HG02759 (cell line): ENCODE measurements at regions not wholly inside any gene's neighbourhood (a gene's known extent, or its start where the extent isn't known, plus 50 kb on each side); places are given as distances from the start of the nearest gene placed in this dataset.

Experiments
- ATAC-seq: cut with Tn5 transposase; IDR thresholded peaks from one replicate; pipeline ENCODE4 v1.9.1; 2021; ENCODE audit warnings: mild to moderate bottlenecking, moderate library complexity; ENCODE audit not compliant: unreplicated experiment

DNA sequence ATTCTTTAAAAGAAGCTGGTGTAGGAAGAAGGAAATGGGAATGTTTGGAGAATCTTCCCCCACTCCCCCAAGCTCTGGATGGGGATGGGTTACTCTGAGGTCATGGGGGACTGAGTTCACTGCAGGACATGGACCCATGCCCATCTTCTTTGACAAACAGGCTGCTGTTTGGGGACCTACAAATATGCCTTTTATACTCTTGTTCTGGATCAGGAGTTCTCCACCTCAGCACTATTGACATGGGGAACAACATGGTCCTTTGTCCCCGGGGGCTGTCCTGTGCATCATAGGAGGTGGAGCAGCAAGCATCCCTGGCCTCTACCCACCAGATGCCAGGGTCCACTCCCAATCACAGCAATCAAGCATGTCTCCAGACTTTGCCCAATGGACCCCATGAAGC lies 365.8 kb upstream of the C1orf174 start:
- no peak for ATAC-seq

DNA sequence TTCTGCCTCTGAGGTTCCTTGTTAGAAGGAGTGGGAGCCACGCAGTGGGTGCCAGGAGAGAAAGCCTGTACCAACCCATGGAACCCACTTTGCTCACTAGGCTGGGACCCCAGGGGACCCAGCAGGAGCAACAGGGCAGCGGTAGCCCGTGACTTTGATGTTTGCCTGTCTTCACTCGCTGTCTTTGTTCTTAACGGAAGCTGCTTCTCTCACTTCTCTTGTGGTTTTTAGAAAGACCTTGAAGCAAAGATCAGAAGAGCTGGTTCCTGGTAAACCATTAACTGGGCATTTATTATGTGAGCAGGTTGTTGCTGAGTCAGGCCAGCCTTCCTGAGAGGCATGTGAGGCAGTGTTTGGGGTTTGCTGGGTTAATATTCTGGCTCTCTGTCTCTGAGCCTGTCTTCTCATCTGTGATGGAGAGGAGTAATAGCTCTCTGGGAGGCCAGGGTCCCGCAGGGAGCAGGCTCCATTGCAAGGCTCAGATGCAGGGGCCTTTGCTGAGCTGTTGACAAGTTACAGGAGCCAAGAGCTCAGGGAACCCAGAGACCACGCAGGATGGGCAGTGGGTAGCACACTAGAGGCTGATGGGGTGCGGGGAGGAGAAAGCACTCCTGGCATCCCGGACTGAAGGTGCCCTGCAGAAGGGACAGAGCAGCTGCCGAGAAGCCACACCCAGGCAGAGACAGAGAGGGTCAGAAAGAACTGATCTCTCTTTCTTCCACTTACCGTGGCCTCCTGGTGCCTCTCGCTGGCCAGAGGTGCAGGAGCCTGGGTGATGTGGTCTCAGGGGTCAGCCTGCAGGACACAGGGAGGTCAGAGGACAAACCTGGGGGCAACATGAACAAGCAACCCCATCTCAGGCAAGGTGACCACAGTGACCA lies 367.5 kb upstream of the C1orf174 start:
- peak; percentile 93 for ATAC-seq

GRCh38 chr1:4268262-4268888 lies 368.3 kb upstream of the C1orf174 start:
- no peak for ATAC-seq

DNA sequence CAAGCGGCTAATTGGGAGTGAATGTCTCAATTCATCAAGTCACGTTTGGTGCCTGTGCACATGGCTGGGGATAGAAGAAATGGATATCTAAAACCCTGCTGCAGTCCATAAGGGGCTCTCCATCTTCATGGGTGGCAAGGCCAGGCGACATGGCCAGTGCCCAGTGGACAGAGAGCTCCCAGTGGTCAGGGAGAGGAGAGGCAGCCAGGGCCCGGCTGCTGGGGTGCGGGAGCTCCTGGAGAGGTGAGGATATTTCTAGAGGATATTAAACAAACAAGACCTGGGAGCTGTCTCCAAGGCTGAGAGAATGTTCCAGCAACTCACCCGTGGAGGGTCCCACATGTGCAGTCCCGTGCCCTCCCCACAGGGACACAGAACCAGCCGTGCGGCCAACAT lies 368.8 kb upstream of the C1orf174 start:
- ATAC-seq: no peak

- no peak for ATAC-seq
Measured at GRCh38 chr1:4269330-4269729, 369.3 kb upstream of the C1orf174 start.

GRCh38 chr1:4269952-4270570 lies 370.0 kb upstream of the C1orf174 start:
- ATAC-seq: no peak

GRCh38 chr1:4270651-4271337 lies 370.7 kb upstream of the C1orf174 start:
- no peak for ATAC-seq

DNA sequence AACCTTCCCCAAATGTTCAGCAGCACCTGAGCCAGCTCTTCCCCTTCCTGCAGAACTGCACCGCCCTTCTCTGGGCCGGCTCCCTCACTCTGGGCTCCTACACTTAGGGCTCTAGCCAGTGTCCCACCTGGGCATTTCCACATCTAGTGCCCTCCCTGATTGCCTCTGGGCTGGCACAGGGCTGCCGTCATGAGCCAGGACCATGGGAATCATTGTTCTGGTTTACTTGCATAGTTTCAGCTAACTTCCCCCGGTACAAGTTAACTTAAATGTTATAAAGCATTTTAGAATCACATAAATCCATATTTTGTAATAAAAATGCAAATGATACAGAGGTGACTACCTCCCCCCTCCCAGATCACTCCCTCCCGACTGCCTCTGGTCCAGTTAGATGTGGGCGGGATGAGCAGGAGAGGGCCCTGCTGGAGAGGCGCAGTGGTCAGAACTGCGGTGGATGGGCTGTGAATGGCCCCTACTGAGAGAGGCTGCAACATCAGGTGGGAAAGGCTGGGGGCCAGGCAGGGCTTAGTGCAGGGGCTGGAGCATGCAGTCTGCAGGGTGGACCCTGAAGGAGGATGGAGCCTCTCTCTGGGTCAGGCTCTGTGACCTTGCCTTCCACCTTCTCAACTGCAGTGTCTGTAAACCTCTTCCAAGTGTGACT lies 371.4 kb upstream of the C1orf174 start:
- no peak for ATAC-seq

GRCh38 chr1:4272568-4272967 lies 372.5 kb upstream of the C1orf174 start:
- ATAC-seq: no peak

GRCh38 chr1:4273243-4273642 lies 373.2 kb upstream of the C1orf174 start:
- ATAC-seq: no peak

GRCh38 chr1:4273747-4274146 lies 373.7 kb upstream of the C1orf174 start:
- no peak for ATAC-seq

DNA sequence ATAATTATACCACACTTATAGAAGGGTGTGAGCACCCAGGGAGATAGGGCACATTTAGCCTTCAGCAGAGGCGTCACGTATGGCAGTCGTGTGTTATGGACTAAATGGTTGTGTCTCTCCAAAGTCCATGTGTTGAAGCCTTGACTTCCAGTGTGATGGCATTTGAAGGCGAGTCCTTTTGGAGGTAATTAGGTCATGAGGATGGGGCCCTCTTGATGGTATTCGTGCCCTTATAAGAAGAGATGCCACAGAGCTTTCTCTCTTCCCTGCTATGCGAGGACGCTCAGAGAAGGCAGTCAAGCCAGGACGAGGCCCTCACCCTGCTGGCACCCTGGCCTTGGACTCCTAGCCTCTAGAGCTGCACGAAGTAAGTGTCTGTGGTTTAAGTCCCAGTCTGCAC lies 375.0 kb upstream of the C1orf174 start:
- no peak for ATAC-seq

GRCh38 chr1:4276238-4276637 lies 376.2 kb upstream of the C1orf174 start:
- no peak for ATAC-seq

DNA sequence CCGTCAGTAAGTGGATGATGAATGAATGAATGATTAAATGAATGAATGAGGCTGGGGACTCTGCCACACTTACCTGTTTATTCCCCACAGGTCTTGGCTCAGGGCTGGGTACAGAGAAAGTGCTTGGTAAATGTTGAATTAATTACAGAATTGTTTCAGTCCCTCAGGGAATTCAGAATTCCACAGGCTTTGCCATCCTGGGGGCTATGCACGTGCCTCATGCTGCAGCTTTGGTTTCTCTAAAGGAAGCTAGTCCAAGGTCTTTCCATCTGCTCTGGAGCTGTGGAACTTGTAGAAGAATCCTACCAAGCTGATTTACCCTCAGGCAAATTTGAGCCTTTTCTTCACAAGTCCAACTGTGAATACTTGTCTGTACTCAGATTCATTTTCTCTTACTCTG lies 376.8 kb upstream of the AJAP1 start:
- ATAC-seq: no peak

DNA sequence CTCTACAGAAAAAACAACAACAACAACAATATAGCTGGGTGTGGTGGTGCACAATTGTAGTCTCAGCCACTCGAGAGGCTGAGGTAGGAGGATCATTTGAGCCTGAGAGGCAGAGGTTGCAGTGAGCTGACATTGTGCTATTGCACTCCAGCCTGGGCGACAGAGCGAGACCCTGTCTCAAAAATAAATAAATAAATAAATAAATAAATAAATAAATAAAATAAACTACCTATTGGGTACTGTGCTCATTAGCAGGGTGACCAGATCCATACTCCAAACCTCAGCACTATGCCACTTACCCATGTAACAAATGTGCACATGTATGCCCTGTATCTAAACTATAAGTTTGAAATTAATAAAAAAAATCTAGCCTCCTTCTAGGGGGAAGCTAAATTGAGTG lies 369.4 kb upstream of the AJAP1 start:
- no peak for ATAC-seq

GRCh38 chr1:4292861-4293260 lies 361.5 kb upstream of the AJAP1 start:
- ATAC-seq: no peak

DNA sequence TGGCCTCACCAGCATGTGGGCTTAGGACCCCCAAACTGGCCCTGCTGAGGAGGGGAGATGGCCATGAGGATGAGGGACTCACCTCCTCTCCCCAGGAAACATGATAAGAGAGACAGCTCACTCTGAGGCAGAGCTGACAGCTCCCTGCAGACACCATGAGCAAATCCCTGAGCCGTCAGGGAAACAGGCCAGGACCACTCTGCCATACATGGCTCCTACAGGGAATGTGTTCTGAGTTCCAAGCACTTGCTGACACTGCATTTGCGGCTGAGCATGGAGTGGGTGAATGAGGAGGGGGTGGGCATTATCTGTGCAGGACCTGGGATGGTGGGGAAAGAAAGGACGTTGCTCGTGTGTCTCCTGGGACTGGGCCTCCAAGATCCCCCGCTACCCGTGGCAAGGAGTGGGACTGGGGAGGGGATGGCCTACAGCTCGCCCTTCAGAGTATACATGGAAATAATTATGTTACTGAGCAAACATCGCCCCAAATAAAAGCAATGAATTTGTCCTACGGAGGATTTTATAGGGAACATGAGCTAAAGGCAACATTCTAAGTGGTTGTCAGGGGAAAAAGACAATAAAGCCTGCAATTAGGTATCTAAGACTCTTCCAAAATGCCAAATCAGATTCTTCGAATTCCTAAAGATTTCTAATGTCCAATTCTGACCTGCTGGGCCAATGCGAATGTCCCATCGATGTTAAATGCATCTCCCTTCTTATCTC lies 355.9 kb upstream of the AJAP1 start:
- ATAC-seq: no peak

DNA sequence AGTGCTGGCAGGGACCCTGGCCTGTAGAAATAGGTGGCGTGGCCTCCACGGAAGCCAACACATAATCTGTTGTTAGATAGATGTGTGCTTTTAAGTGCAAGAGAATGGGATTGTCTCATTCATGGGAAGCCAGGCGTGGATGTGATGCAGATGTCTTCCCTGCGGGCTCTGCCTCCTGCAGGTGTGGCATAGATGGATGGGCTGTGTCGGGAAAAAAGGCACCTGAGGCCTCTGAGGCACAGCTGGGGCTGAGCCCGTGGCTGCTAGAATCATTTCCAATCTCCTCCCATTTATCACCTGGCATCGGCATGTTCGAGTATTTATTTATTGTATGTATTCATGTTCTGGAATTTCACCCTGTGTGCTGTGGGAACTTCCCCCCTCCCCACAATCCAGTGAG lies 353.4 kb upstream of the AJAP1 start:
- no peak for ATAC-seq

GRCh38 chr1:4303303-4303702 lies 351.1 kb upstream of the AJAP1 start:
- no peak for ATAC-seq
